ENCODE measurements at regions not wholly inside any gene's neighbourhood (a gene's known extent, or its start where the extent isn't known, plus 50 kb on each side); places are given as distances from the start of the nearest gene placed in this dataset.

DNA sequence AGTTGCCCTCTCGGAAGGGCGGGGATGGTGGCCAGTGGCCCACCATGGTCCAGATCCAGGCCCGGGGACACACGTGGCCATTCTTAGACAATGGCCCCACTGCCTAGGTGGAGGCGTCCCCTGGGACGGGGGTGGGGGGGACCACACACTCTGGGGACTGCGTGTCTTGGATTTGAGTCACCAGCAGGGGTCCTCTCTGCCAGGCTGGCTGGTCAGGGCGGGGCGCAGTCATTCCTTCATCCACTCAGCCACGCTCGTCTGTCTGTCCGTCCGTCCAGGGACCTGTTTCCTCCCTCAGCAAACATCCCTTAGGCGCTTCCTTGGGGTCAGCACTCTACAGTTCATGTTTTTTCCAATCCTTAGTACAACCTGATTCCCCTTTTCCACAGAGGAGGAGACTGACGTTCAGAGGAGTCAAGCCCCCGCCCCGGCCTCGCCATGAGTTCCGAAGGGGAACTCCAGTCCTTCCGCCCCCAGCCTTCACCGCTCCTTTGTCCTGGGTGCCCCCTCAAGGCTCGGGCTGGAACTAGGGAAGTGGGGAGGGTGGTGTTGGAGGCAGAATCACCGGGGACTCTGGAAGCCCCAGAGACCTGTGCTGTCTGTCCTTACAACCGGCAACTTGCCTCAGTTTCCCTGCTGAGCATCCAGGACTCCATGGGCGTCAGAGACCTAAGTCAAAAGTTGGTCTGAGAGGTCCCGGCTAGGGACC is 276.6 kb upstream of the MVB12B start:
- Histone ChIP-seq H2AFZ (ENCODE audit: low read depth, low read length) (no peak overlapping the region), H3K23ac (ENCODE audit: low read length in 2 of 2) (no peak overlapping the region), H3K14ac (ENCODE audit: low read length in 2 of 2) (no peak overlapping the region), H3K4ac (ENCODE audit: low read depth in 1 of 2, low read length in 2 of 2) (no peak overlapping the region), H2BK12ac (ENCODE audit: low read length in 2 of 2) (no peak overlapping the region), H3K36me3 (ENCODE audit: control insufficient read depth in 1 of 2, insufficient read depth in 2 of 2, low read depth in 1 of 2, low read length in 2 of 2) (no peaks in the 10 kb centered on the region), H3K4me1 (ENCODE audit: control insufficient read depth, insufficient read depth, low read depth, low read length) (no peaks in the 10 kb centered on the region), H4K91ac (ENCODE audit: low read length) (no peak overlapping the region), H3K79me1 (replicated peaks; ENCODE audit: low read length, poor library complexity, severe bottlenecking) (no peaks in the 10 kb centered on the region), H3K4me3 (ENCODE audit: insufficient read depth in 1 of 2, low read depth in 1 of 2, low read length in 2 of 2) (no peak overlapping the region), H2BK5ac (ENCODE audit: low read depth, low read length, poor library complexity, severe bottlenecking) (no peak overlapping the region), H3K4me2 (ENCODE audit: low read length, poor library complexity, severe bottlenecking) (no peak overlapping the region), H4K8ac (ENCODE audit: low read length) (no peak overlapping the region), H3K9ac (ENCODE audit: low read length) (no peak overlapping the region), H2AK5ac (ENCODE audit: low read length, severe bottlenecking) (no peak overlapping the region), H2BK120ac (ENCODE audit: low read depth, low read length) (no peak overlapping the region), H3K27ac (ENCODE audit: low read length, poor library complexity, severe bottlenecking) (no peak overlapping the region), H2BK15ac (ENCODE audit: low read depth, poor library complexity, severe bottlenecking) (no peak overlapping the region), H3K18ac (ENCODE audit: low read depth in 1 of 2, low read length in 2 of 2) (no peak overlapping the region), H3K27me3 (ENCODE audit: control insufficient read depth in 1 of 2, insufficient read depth in 1 of 2, low read length in 2 of 2) (peaks cover 44 to 61% of the 10 kb centered on the region in 2 experiments), H3K9me3 (ENCODE audit: control insufficient read depth, low read length) (peaks cover 12% of the 10 kb centered on the region)
- whole genome bisulfite sequencing = 85% methylated on average over 26 of the region's 26 CpGs
- DNase-seq = no peak

DNA sequence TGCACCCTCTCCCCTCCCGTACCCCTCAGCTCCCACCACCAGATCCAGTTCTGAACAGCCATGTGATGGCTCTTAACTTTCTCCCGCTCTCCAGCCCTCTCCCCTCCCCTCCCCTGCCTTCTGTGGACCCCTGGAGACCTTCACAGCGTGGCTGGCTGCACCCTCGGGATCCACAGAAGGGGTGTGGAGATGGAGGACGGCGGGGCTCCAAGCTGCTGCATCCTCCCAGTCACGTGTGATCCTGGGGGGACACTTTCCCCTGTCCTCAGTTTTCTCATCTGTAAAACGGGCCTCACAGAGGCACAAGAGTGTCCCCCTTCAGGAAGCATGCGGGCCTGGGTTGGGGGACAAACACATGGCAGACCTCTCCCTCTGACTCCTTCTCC is 276.0 kb upstream of the MVB12B start:
- no peak overlapping the region for H4K8ac ChIP-seq (ENCODE audit: low read length)
- H3K27me3 ChIP-seq (ENCODE audit: control insufficient read depth in 1 of 2, insufficient read depth in 1 of 2, low read length in 2 of 2) = peaks cover 43 to 64% of the 10 kb centered on the region in 2 experiments
- no peak overlapping the region for H3K9ac ChIP-seq (ENCODE audit: low read length)
- H2AFZ ChIP-seq (ENCODE audit: low read depth, low read length) = no peak overlapping the region
- no peak overlapping the region for H2BK120ac ChIP-seq (ENCODE audit: low read depth, low read length)
- no peak overlapping the region for H2AK5ac ChIP-seq (ENCODE audit: low read length, severe bottlenecking)
- no peak overlapping the region for H3K4me2 ChIP-seq (ENCODE audit: low read length, poor library complexity, severe bottlenecking)
- no peak overlapping the region for H3K18ac ChIP-seq (ENCODE audit: low read depth in 1 of 2, low read length in 2 of 2)
- WGBS = 83% methylated on average over 9 of the region's 9 CpGs
- H3K4ac ChIP-seq (ENCODE audit: low read depth in 1 of 2, low read length in 2 of 2) = no peak overlapping the region
- H3K36me3 ChIP-seq (ENCODE audit: control insufficient read depth in 1 of 2, insufficient read depth in 2 of 2, low read depth in 1 of 2, low read length in 2 of 2) = no peaks in the 10 kb centered on the region
- no peak overlapping the region for H4K91ac ChIP-seq (ENCODE audit: low read length)
- H2BK15ac ChIP-seq (ENCODE audit: low read depth, poor library complexity, severe bottlenecking) = no peak overlapping the region
- DNase-seq = no peak
- H3K9me3 ChIP-seq (ENCODE audit: control insufficient read depth, low read length) = peaks cover 9% of the 10 kb centered on the region
- no peaks in the 10 kb centered on the region for H3K79me1 ChIP-seq (replicated peaks; ENCODE audit: low read length, poor library complexity, severe bottlenecking)
- H3K23ac ChIP-seq (ENCODE audit: low read length in 2 of 2) = no peak overlapping the region
- no peak overlapping the region for H3K27ac ChIP-seq (ENCODE audit: low read length, poor library complexity, severe bottlenecking)
- H3K4me3 ChIP-seq (ENCODE audit: insufficient read depth in 1 of 2, low read depth in 1 of 2, low read length in 2 of 2) = no peak overlapping the region
- no peak overlapping the region for H2BK5ac ChIP-seq (ENCODE audit: low read depth, low read length, poor library complexity, severe bottlenecking)
- H3K4me1 ChIP-seq (ENCODE audit: control insufficient read depth, insufficient read depth, low read depth, low read length) = peaks cover 3% of the 10 kb centered on the region
- no peak overlapping the region for H3K14ac ChIP-seq (ENCODE audit: low read length in 2 of 2)
- no peak overlapping the region for H2BK12ac ChIP-seq (ENCODE audit: low read length in 2 of 2)

DNA sequence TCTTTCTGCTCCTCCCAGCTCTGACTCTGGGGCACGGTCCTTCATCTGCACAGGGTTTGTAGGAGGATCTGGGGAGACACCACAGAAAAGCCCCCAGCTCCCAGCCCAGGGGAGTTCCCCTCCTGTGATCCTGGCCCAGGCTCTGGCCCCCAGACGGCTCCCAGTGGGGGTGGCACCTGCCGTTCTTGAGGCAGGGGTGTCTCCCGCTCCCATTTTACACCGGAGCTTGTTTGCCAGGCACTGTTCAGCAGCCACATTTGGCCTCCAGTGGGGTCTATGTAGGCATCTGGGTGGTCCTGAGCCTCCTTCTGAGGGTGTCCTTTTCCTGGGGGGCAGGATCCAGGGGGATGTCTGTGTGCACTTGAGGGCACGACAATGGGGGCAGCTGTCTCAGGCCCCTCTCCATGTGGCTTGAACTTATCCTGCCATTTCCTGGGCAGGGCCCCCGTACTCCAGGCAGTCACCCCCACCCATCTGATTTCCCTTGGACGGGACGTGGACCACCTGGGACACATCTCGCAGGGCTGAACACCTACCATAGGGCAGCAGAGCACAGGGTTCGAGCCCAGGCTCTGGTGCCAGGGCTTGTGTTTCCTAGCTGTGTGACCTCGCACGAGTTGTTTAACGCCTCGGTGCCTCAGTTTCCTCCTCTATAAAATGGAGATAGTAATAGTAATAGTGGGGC is 275.0 kb upstream of the MVB12B start:
- Histone ChIP-seq H3K4me3 (ENCODE audit: insufficient read depth in 1 of 2, low read depth in 1 of 2, low read length in 2 of 2) (no peak overlapping the region), H4K8ac (ENCODE audit: low read length) (no peak overlapping the region), H3K18ac (ENCODE audit: low read depth in 1 of 2, low read length in 2 of 2) (no peak overlapping the region), H4K91ac (ENCODE audit: low read length) (no peak overlapping the region), H3K9ac (ENCODE audit: low read length) (no peak overlapping the region), H2BK15ac (ENCODE audit: low read depth, poor library complexity, severe bottlenecking) (no peak overlapping the region), H2BK12ac (ENCODE audit: low read length in 2 of 2) (no peak overlapping the region), H2BK5ac (ENCODE audit: low read depth, low read length, poor library complexity, severe bottlenecking) (no peak overlapping the region), H3K36me3 (ENCODE audit: control insufficient read depth in 1 of 2, insufficient read depth in 2 of 2, low read depth in 1 of 2, low read length in 2 of 2) (no peaks in the 10 kb centered on the region), H3K4me1 (ENCODE audit: control insufficient read depth, insufficient read depth, low read depth, low read length) (peaks cover 3% of the 10 kb centered on the region), H2AFZ (ENCODE audit: low read depth, low read length) (no peak overlapping the region), H3K27me3 (ENCODE audit: control insufficient read depth in 1 of 2, insufficient read depth in 1 of 2, low read length in 2 of 2) (peaks cover 43 to 71% of the 10 kb centered on the region in 2 experiments), H2BK120ac (ENCODE audit: low read depth, low read length) (no peak overlapping the region), H3K79me1 (replicated peaks; ENCODE audit: low read length, poor library complexity, severe bottlenecking) (no peaks in the 10 kb centered on the region), H3K9me3 (ENCODE audit: control insufficient read depth, low read length) (no peaks in the 10 kb centered on the region), H3K27ac (ENCODE audit: low read length, poor library complexity, severe bottlenecking) (no peak overlapping the region), H3K14ac (ENCODE audit: low read length in 2 of 2) (no peak overlapping the region), H3K4me2 (ENCODE audit: low read length, poor library complexity, severe bottlenecking) (no peak overlapping the region), H3K23ac (ENCODE audit: low read length in 2 of 2) (no peak overlapping the region), H3K4ac (ENCODE audit: low read depth in 1 of 2, low read length in 2 of 2) (no peak overlapping the region), H2AK5ac (ENCODE audit: low read length, severe bottlenecking) (no peak overlapping the region)
- DNase-seq = no peak
- 75% methylated on average over 11 of the region's 15 CpGs for WGBS

DNA sequence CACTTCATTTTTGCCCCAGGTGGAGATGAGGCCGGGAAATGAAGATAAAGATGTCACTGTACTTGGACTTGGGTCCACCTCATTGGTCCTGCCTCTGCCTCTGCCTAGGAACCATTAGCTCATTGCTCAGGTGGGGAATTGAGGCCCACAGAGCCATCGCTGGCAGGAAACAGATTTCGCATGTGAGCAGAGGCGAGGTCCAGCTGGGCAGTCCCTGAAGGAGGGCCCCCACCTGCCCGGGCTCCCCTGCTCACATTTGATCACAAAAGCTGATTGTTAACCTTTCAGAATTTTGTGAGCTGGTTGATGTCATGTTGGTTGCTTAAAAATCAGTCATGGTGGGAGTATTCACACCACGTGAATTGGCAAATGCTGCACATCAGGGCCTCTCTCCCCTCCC is 273.8 kb upstream of the MVB12B start:
- H2BK120ac ChIP-seq (ENCODE audit: low read depth, low read length) = no peak overlapping the region
- H2BK12ac ChIP-seq (ENCODE audit: low read length in 2 of 2) = no peak overlapping the region
- no peak overlapping the region for H2AFZ ChIP-seq (ENCODE audit: low read depth, low read length)
- H3K27ac ChIP-seq (ENCODE audit: low read length, poor library complexity, severe bottlenecking) = no peak overlapping the region
- H4K91ac ChIP-seq (ENCODE audit: low read length) = no peak overlapping the region
- H2BK15ac ChIP-seq (ENCODE audit: low read depth, poor library complexity, severe bottlenecking) = no peak overlapping the region
- H3K4me1 ChIP-seq (ENCODE audit: control insufficient read depth, insufficient read depth, low read depth, low read length) = peaks cover 3% of the 10 kb centered on the region
- H3K18ac ChIP-seq (ENCODE audit: low read depth in 1 of 2, low read length in 2 of 2) = no peak overlapping the region
- no peak overlapping the region for H3K4me2 ChIP-seq (ENCODE audit: low read length, poor library complexity, severe bottlenecking)
- H3K79me1 ChIP-seq (replicated peaks; ENCODE audit: low read length, poor library complexity, severe bottlenecking) = no peaks in the 10 kb centered on the region
- no peak overlapping the region for H3K23ac ChIP-seq (ENCODE audit: low read length in 2 of 2)
- H3K4ac ChIP-seq (ENCODE audit: low read depth in 1 of 2, low read length in 2 of 2) = no peak overlapping the region
- WGBS = 84% methylated on average over 6 of the region's 6 CpGs
- no peak overlapping the region for H3K14ac ChIP-seq (ENCODE audit: low read length in 2 of 2)
- no peak overlapping the region for H4K8ac ChIP-seq (ENCODE audit: low read length)
- H3K27me3 ChIP-seq (ENCODE audit: control insufficient read depth in 1 of 2, insufficient read depth in 1 of 2, low read length in 2 of 2) = peaks cover 39 to 67% of the 10 kb centered on the region in 2 experiments
- H2AK5ac ChIP-seq (ENCODE audit: low read length, severe bottlenecking) = no peak overlapping the region
- H3K9me3 ChIP-seq (ENCODE audit: control insufficient read depth, low read length) = no peaks in the 10 kb centered on the region
- no peaks in the 10 kb centered on the region for H3K36me3 ChIP-seq (ENCODE audit: control insufficient read depth in 1 of 2, insufficient read depth in 2 of 2, low read depth in 1 of 2, low read length in 2 of 2)
- no peak for DNase-seq
- H3K4me3 ChIP-seq (ENCODE audit: insufficient read depth in 1 of 2, low read depth in 1 of 2, low read length in 2 of 2) = no peak overlapping the region
- no peak overlapping the region for H3K9ac ChIP-seq (ENCODE audit: low read length)
- no peak overlapping the region for H2BK5ac ChIP-seq (ENCODE audit: low read depth, low read length, poor library complexity, severe bottlenecking)

Data from mesenchymal stem cell (in vitro differentiated cells and primary cell).